ENCODE measurements at regions not wholly inside any gene's neighbourhood (a gene's known extent, or its start where the extent isn't known, plus 50 kb on each side); places are given as distances from the start of the nearest gene placed in this dataset.
"Not testable (repeated sequence)": the region's sequence is repeated elsewhere in the genome, so short reads cannot be mapped to it uniquely, and the experiment has no call there.

DNA sequence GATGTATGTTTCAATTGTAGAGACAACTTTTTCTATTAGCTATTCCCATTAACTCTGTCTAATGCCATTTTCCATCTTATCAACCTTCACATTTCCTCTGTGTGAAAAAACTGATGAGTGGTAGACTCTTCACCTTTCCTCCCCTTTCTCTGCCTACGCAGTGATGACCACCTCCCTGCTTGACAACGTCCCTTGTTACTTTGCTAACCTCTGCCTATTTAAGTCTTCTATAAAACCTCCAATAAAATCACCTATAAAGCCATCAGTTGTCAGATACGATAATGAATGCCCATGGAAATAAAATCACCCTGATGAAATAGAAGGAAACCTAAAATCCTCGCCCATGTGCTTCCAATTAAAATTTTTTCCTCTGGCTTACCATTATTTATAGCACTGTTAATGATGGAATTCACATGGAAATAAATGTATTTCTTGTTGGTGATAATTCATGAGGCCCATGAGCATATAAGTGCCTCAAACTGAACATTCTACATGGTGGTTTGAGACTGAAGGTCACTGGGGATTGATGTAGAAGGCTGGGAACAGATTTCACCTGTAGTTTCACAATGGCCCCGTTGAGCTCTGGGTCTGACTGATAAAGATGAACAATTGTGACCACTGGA is 1454.0 kb upstream of the SEL1L start:
- no peak for DNase-seq (ENCODE audit: low spot score)

DNA sequence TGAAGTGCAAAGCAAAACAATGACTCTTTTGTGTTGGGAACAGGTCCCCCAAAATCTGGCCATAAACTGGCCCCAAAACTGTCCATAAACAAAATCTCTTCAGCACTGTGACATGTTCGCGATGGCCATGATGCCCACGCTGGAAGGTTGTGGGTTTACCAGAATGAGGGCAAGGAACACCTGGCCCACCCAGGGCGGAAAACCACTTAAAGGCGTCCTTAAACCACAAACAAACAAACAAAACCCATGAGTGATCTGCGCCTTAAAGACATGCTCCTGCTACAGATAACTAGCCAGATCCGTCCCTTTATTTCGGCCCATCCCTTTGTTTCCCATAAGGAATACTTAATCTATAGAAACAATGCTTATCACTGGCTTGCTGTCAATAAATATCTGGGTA is 1460.9 kb upstream of the SEL1L start:
- DNase-seq (ENCODE audit: low spot score) = not testable (repeated sequence)

DNA sequence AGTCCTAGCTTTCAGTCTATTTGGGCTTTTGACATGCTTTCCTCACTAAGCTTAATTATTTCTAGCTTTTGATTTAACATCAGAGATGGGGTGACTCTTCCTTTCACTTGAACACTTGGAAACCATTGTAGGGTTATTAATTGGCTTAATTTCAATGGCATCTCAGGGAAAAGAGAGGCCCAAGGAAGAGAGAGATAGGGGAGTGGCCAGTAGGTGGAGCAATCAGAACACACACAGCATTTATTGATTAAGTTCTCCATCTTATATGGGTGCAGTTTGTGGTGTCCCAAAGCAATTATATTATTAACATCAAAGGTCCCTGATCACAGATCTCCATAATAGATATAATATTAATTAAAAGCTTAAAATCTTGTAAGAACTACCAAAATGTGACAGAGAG is 1466.1 kb upstream of the SEL1L start:
- DNase-seq (ENCODE audit: low spot score) = no peak

DNA sequence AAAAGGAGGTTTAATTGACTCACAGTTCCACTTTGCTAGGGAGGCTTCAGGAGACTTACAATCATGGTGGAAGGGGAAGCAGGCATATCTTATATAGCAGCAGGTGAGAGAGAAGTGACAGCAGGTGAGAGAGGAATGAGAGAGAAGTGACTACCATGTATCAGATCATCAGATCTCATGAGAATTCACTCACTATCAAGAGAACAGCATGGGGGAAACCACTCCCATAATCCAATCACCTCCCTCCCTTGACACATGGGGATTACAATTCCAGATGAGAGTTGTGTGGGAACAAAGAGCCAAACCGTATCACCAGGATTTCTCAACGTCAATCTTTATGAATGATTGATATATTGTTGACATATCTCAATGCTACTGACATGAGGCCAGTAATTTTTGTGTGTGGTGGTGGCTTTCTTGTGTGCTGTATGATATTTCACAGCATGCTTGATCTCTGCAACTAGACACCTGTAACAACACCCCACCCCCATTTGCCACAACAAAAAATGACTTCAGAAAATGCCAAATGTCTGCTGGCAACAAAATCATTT is 1470.9 kb upstream of the SEL1L start:
- no peak for DNase-seq (ENCODE audit: low spot score)

DNA sequence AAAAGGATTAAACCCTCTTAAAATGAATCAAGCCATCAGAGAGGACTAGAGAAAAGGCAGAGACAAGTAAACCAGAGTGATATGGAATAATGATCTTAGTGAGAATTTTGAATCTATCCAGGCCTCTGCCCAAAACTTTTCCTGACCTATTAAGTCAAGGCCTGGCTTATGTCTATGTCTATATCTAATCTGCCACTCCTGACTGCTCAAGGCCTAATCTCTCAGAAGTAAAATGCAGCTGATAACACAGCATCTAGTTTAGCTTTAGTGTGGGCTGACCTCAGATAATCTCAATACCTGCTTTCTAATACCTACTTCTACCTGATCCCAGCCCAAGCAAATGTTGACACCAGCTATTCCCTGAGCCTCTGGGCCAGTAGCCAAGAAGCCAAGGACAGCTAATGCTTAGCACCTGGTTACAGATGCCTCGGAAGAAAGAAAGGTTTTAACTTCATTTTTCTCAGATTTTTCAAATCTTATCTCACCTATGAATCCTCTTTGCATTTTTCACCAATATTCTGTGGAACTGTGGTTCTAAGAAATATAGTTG is 1472.5 kb upstream of the SEL1L start:
- no peak for DNase-seq (ENCODE audit: low spot score)

DNA sequence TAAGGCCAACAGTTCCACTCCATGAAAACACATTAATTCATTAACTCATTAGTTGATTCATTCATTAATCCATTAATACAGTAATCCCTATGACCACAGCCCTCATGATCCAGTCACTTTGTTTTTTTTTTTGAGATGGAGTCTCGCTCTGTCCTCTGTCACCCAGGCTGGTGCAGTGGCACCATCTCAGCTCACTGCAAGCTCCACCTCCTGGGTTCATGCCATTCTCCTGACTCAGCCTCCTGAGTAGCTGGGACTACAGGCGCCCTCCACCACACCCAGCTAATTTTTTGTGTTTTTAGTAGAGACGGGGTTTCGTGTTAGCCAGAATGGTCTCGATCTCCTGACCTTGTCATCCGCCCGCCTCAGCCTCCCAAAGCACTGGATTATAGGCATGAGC is 1473.4 kb upstream of the SEL1L start:
- DNase-seq (ENCODE audit: low spot score) = not testable (repeated sequence)

DNA sequence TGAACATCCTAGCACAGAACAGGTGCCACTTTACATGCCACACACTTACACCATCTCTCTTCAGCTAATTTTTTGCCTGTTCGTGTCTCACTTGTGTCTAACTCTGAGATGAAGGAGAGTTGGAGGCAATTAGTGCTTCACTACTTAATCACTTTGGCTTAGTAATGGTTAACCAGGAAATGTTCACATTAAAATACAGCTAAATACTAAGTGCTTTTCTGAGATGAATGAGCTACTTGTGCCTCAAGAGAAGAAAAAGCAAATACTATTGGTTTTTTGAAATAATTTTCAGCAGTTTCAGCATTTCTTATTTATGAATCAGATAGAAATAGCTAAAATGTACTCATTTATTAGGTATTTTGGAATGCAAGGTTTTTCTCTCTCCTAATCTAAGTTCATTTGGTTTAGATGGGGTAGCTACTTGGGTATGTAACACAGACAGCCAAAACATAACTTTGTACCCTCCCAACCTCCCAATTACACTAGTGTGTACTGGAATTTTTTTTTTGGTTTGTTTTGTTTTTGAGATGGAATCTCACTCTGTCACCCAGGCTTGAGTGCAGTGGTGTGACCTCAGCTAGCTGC is 1474.1 kb upstream of the SEL1L start:
- no peak for DNase-seq (ENCODE audit: low spot score)

DNA sequence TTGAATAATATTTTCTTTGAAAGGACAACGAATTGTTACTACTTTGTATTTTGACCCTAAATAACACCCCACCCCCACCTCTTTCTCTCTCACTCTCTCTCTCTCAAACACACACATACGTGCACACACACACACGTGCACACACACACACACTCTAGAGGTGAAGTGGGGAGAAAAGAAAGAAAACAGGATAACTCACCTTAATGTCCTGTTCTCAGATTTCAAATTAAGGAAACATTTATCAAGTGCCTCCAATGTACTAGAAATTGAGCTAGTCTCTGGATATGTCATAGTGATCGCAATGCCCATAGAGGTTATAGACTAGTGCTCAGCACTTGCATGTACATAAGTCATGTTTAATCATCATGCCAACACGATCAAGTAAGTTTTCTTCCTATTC is 1483.6 kb upstream of the SEL1L start:
- DNase-seq (ENCODE audit: low spot score) = no peak

DNA sequence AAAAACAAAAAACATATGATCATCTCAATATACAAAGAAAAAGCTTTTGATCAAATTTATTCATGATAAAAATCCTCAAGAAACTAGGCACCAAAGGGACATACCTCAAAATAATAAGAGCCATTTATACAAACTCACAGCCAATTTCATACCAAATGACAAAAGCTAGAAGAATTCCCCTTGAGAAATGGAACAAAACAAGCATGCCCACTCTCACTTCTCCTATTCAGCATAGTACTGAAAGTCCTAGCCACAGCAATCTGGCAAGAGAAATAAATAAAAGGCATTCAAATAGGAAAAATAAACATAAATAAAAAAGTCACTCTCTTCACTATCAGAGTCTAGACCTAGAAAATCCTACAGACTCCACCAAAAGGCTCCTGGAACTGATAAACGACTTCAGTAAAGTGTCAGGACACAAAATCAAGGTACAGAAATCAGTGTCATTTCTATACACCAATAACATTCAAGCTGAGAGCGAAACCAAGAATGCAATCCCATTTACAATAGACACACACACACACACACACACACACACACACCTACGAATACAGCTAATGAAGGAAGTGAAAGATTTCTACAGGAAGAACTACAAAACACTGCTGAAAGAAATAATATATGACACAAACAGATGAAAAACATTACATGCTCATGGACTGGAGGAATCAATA is 1486.2 kb upstream of the SEL1L start:
- DNase-seq (ENCODE audit: low spot score) = no peak

DNA sequence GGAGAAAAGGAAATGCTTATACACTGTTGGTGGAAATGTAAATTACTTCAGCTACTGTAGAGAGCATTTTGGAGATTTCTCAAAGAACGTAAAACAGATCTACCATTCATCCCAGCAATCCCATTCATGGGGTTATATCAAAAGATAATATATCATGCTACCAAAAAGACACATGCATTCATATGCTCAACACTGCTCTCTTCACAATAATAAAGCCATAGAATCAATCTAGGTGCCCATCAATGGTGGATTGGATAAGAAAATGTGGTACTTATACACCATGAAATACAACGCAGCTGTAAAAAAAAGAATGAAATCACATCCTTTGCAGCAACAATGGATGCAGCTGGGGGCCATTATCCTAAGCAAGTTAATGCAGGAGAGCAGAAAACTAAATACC is 1487.7 kb upstream of the SEL1L start:
- no peak for DNase-seq (ENCODE audit: low spot score)

DNA sequence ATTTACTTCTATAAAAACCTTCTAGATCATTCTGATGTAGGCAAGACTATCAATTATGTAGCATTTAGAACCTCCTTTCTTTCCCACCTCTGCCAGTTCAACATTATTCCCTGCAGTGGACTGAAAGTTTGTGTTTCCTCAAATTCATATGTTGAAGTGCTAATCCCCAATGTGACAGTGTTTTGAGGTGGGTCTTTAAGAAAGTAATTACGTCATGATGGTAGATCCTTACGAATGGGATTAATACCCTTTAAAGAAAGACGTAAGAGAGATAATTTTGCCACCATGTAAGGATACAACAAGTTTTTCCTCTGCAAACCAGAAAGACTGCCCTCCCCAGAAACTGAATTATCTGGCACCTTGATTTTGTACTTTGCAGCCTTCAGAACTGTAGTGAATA is 1489.7 kb upstream of the SEL1L start:
- DNase-seq (ENCODE audit: low spot score) = no peak

DNA sequence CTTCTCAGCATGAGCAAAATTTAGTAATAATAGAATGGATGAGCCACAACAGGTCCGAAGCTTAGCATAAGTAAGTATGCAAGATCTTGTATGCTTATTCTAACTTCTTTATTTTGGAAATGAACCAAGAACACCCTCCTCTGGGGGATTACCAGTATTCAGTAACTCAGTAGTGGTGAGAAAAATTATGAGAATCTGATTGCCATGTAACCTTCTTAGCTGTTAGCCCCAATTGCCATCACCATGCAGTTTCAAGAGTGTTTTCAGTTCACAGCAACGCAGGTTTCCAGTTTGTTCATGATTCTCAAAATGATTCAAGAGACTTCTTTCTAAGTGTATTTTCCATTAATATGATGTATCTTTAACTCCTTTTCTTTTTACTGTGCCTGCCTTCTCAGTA is 1507.6 kb upstream of the SEL1L start:
- no peak for DNase-seq (ENCODE audit: low spot score)

DNA sequence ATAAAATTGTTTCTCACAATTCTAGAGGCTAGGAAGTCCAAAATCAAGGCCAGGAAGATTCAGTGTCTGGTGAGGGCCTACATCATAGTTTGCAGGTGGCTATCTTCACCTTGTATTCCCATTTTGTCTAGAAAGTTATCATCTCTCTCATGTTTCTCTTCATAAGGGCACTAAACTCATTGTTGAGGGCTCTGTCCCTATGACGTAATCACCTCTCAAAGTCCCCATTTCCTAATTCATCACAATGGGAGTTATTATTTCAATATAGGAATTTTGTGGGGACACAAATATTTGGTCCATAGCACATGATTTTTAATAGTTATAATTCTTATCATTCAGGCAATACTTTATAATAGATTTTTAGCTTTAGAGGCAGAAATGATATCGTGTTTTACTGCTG is 1509.2 kb upstream of the SEL1L start:
- no peak for DNase-seq (ENCODE audit: low spot score)

DNA sequence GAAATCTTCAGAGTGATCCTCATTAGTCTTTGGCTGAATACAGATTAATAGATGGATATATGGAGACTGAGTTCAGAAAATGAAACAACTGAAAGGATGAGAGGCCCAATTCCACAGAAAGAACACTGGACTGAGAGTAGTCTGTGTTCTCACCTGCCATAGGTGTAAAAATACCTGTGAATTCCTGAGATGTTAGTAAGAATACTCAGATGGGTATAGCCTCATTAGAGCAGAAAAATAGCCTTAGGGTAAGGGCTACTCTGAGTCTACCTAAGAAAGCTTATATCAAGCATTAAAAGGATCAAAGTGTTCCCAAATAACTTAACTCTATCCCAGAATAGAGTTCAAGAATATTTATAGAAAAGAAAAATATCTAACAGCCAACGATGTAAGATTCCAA is 1510.3 kb upstream of the SEL1L start:
- DNase-seq (ENCODE audit: low spot score) = no peak

DNA sequence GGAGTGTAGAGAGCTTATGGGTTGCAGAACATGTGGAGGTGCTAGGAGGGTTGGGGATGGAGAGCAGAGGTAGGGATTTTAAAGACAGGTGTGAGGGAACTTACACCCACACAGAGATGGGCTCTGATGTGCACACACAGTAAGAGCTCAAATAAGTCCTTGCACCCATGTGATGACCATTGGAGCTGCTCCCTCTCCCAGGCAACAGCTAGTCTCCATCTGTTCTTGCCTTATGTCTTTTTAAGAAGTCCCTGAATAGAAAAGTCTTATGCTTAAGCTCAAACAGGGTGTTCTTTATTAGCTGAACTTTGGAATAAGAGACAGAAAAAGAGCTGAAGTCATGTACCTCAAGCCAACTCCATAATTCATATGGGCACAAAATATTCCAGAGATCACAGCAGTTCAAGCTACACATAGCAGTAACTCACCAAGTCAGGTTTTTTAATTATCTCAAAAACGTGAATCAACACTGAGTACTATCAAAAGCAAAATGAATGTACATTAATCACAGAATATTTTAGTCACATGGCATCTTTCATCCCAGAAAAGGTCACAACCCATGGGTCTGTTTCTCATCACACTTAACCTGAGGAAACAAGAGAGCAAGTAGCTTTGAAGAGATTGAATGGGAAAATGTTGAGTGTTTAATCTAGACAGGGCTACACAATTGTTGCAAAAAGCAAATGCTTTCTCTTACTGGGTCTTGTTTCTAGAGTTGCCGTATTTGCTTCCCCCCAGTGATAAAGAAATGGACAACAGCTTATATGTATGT is 1513.6 kb upstream of the SEL1L start:
- DNase-seq (ENCODE audit: low spot score) = no peak

DNA sequence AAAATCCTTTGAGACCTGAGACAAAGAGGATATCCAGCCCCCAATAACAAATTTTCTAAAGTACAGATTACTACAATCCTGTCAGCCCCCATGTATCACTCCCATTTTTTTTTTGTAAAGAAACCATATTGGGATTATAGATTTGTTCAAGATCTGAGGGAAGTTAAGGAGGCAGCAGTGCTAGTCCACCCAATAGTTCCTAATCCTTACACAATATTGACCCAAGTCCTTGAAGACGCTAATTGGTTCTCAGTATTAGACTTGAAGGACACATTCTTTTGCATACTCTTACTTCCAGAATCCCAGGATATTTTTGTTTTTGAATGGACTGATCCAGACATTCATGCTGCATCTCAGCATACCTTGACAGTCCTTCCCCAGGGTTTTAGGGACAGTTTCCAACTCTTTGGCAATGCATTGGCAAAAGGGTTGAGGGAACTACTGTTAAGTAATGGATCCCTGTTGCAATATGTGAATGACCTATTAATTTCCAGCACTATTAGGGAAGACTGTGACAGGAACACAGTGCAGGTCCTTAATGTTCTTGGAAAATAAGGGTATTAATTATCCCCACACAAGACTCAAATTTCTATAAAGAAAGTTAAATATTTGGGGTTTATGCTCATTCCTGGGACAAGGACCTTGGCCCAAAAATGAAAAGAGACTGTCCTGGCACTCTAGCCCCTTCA is 1519.5 kb upstream of the SEL1L start:
- no peak for DNase-seq (ENCODE audit: low spot score)

DNA sequence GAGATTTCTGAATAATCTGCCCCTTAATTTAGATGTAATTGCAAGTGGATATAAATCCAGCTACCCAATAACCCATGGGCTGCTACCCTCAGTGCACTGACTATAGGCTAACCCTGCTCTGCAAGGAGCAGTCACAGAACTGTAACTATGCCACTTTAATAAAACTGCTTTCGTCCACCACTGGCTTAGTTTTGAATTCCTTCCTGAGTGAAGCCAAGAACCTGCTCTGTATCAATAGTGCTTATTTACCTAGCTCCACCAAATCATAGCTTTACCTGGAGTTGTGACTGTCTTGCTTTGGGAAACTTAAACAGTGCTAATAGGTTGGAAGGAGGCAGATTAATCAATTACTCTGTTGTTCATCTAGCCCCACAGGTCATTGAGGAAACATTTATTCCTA is 1524.4 kb upstream of the SEL1L start:
- no peak for DNase-seq (ENCODE audit: low spot score)

DNA sequence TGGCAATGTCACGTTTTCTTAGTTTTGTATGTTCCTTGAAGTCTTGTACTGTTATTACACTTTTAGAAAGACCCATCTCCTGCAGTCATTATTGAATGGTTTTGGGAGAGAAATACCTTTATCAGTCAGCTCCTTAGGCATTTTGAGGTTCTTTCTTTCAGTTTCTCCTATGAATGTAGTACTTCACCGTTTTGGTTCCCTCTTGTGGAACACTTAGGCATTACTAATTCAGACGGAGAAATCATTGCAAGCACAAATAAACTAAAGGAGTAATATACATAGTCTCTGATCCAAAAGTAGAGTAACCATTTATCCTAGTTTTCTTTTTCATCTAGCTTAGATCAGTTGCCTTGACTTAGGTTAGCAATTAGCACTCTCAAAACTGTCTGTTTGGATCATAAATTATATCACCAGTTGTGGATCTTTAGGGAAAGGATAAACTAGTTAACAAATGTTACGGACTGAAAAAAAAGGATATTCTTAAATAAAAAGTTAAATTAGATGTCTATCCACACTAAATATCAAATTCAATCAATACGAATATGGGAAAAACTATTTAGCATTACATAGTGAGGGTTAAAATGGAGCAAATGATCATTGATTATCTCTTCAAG is 1538.3 kb upstream of the SEL1L start:
- no peak for DNase-seq (ENCODE audit: low spot score)

DNA sequence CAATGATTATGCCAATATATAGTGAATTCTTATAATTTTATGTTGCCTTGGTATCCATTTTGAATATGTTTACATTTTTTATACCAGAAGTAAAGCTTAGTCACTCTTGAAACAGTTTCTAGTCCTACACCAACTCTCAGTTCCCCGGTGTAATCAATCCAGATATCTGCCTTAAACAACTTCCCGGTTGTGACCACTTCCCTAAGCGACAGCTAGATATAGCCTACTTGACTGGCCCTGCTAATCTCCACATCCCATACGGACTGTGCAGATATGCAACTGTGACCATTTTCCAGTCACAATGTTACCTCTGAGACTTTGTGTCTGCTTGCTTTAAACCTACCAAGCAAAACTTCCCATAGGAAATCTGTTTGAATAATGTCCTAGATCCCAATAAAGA is 1551.5 kb upstream of the SEL1L start:
- DNase-seq (ENCODE audit: low spot score) = no peak

DNA sequence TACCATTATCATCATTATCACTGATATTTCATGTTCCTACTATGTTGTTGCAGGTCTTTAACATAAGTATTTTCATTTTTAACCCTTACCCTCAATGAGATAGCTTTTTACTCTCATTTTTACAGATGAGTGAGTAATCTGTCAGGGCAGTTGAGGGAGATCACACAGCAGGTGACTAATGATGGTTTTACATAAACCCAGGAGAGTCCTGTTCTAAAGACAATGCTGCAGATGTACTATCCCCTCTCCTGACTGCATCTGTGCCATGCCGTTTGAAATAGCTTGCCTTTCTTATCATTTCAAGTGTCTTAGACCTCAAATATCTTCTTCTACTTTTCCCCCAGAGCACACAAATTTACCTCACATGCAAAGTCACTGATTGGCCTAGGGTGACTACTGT is 1552.1 kb upstream of the SEL1L start:
- no peak for DNase-seq (ENCODE audit: low spot score)
